Esophagus squamous epithelium (tissue), 5 donors: ENCODE measurements at regions not wholly inside any gene's neighbourhood (a gene's known extent, or its start where the extent isn't known, plus 50 kb on each side); places are given as distances from the start of the nearest gene placed in this dataset.

ENCODE experiments used
- DNase-seq: peaks from one replicate; lab custom pipeline; 2025; lab: John Stamatoyannopoulos, UW
- H3K27ac ChIP-seq, 4 donors: fragments of 200-600 bp; sonication (generic); one replicate each; pipeline ENCODE4 v1.5.1; 2016 to 2019; ENCODE audit warnings: mild to moderate bottlenecking in 1 of 4
- H3K27me3 ChIP-seq, 4 donors: fragments of 200-600 bp; sonication (generic); 1 replicate in 3 of 4; 2 replicates in 1 of 4; pipeline versions ENCODE4 v1.5.1 to v1.6.0; 2017 to 2021; ENCODE audit warnings: antibody characterized with exemption in 1 of 4
- H3K36me3 ChIP-seq, 3 donors: fragments of 200-600 bp; sonication (generic); one replicate each; pipeline ENCODE4 v1.5.1; 2016 to 2019
- H3K4me1 ChIP-seq, 3 donors: fragments of 200-600 bp; sonication (generic); one replicate each; pipeline ENCODE4 v1.5.1; 2017 to 2019
- H3K4me3 ChIP-seq, 4 donors: fragments of 200-600 bp; sonication (generic); 1 replicate in 3 of 4; 2 replicates in 1 of 4; pipeline ENCODE4 v1.5.1; 2016 to 2019; ENCODE audit warnings: mild to moderate bottlenecking in 2 of 4, moderate library complexity in 1 of 4
- H3K9me3 ChIP-seq, 3 donors: fragments of 200-600 bp; sonication (generic); one replicate each; pipeline ENCODE4 v1.5.1; 2016 to 2019
- CTCF ChIP-seq, 6 experiments: fragments of 450-650 bp in 4 of 6; fragments of 200-600 bp in 2 of 6; sonication (generic) in 2 of 6; IDR thresholded peaks; one replicate each; pipeline ENCODE4 v1.5.1; 2016 to 2019; ENCODE audit warnings: antibody characterized with exemption in 6 of 6, mild to moderate bottlenecking in 4 of 6, moderate library complexity in 4 of 6
- POLR2A ChIP-seq, 4 donors: fragments of 450-650 bp; IDR thresholded peaks; one replicate each; pipeline ENCODE4 v1.6.1; 2017; ENCODE audit warnings: antibody characterized with exemption in 4 of 4, mild to moderate bottlenecking in 4 of 4, moderate library complexity in 3 of 4
- WGBS, 2 donors: methylation state at CpG; one replicate each; pipeline ENCODE4 v1.1.5; 2018; 5-methylcytosine and 5-hydroxymethylcytosine counted together
- intact Hi-C: fragments of 100-400 bp; cut with DNase I; formaldehyde crosslinking; loops from one replicate; pipeline ENCODE4 v1.15.0; 2022
- donor health status: DM: yes; HTN: yes; CAD: no.

GRCh38 chr5:19297934-19298333, 690.1 kb downstream of the CDH18 start:
- WGBS, 2 donors = 32 to 51% methylated on average over 2 of the region's 2 CpGs
- Histone ChIP-seq H3K4me3 (no peak overlapping the region), H3K4me1 (no peaks in the 10 kb centered on the region), H3K9me3 (no peaks in the 10 kb centered on the region), H3K36me3 (no peaks in the 10 kb centered on the region), H3K27ac (no peak overlapping the region), H3K27me3 (no peaks in the 10 kb centered on the region)
- no peak for DNase-seq
- TF ChIP-seq CTCF (IDR thresholded peaks at IDR 0.05) (no peak), POLR2A (IDR thresholded peaks at IDR 0.05) (no peak)
- intact Hi-C loops = no loop called here

- DNase-seq = no peak
- Histone ChIP-seq H3K4me3 (no peak overlapping the region), H3K4me1 (no peaks in the 10 kb centered on the region), H3K27ac (no peak overlapping the region), H3K36me3 (no peaks in the 10 kb centered on the region), H3K9me3 (no peaks in the 10 kb centered on the region), H3K27me3 (no peaks in the 10 kb centered on the region)
- intact Hi-C loops = no loop called here
- WGBS, 2 donors = 11 to 57% methylated on average over 1 of the region's 1 CpG
- TF ChIP-seq POLR2A (IDR thresholded peaks at IDR 0.05) (no peak), CTCF (IDR thresholded peaks at IDR 0.05) (no peak)
Measured at GRCh38 chr5:19301271-19301670, 686.7 kb downstream of the CDH18 start.

GRCh38 chr5:19314840-19315239, 673.2 kb downstream of the CDH18 start:
- Histone ChIP-seq H3K4me1 (peaks cover 0 to 15% (median 7%) of the 10 kb centered on the region in 3 donors), H3K27me3 (no peaks in the 10 kb centered on the region), H3K4me3 (no peak overlapping the region), H3K27ac (peak overlapping the region in 3 of 4 donors; percentile 66 to 75 (median 74)), H3K36me3 (no peaks in the 10 kb centered on the region), H3K9me3 (peaks cover 0 to 2% (median 0%) of the 10 kb centered on the region in 3 donors)
- 19 to 38% methylated on average over 1 of the region's 1 CpG for WGBS, 2 donors
- TF ChIP-seq POLR2A (IDR thresholded peaks at IDR 0.05) (no peak), CTCF (IDR thresholded peaks at IDR 0.05) (peak; percentile 10 to 87 (median 58))
- no peak for DNase-seq
- intact Hi-C loops = no loop called here

GRCh38 chr5:19319252-19319651, 668.7 kb downstream of the CDH18 start:
- H3K4me1 ChIP-seq = peaks cover 0 to 38% (median 7%) of the 10 kb centered on the region in 3 donors
- 91 to 96% methylated on average over 1 of the region's 1 CpG for WGBS, 2 donors
- H3K27me3 ChIP-seq = no peaks in the 10 kb centered on the region
- DNase-seq = no peak
- no peaks in the 10 kb centered on the region for H3K9me3 ChIP-seq
- no peak overlapping the region for H3K4me3 ChIP-seq
- intact Hi-C loops = no loop called here
- no peak overlapping the region for H3K27ac ChIP-seq
- TF ChIP-seq POLR2A (IDR thresholded peaks at IDR 0.05) = no peak
- no peak for TF ChIP-seq CTCF (IDR thresholded peaks at IDR 0.05)
- no peaks in the 10 kb centered on the region for H3K36me3 ChIP-seq

DNA sequence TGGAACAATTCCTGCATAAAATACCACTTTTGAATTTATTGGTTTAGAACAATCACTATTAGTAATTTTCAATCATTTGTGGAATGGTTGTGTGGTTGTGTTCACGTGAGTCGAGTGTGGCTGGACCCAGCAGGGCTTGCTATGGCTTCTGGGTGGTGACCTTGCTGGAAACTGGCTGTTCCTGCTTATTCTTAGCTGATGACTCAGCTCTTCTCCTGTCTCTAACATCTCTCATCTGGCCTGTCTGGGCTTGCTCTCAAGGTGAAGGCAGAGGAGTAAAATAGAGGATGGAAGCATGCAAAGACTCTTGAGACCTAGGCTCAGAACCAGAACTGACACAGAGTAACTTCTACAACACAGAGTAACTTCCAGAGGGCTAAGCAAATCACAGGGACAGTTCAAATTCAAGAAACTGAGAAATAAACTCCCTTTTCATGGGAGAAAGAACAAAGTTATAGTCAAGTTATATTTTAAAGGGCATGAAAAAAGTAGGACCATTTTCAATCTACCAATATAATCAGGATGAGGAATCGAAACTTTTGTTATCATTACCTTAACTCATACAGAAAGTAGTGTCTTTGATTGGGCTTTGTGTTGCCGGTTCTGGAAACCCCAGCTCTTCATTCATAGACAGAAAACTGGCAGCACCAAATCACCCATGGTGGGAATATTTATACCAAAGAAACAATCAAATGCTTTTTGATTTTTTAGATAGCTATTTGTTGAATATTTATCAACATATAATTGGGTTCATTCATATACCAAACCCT, 665.1 kb downstream of the CDH18 start:
- Histone ChIP-seq H3K4me1 (peaks cover 0 to 23% (median 0%) of the 10 kb centered on the region in 3 donors), H3K36me3 (no peaks in the 10 kb centered on the region), H3K9me3 (no peaks in the 10 kb centered on the region), H3K27ac (peak overlapping the region; percentile 30 to 66 (median 62)), H3K27me3 (no peaks in the 10 kb centered on the region), H3K4me3 (no peak overlapping the region)
- no peak for TF ChIP-seq CTCF (IDR thresholded peaks at IDR 0.05)
- TF ChIP-seq POLR2A (IDR thresholded peaks at IDR 0.05) = no peak
- 29 to 37% methylated on average over 4 of the region's 4 CpGs for WGBS, 2 donors
- intact Hi-C loops = no loop called here
- no peak for DNase-seq
